ENCODE measurements at regions not wholly inside any gene's neighbourhood (a gene's known extent, or its start where the extent isn't known, plus 50 kb on each side); places are given as distances from the start of the nearest gene placed in this dataset.

- TF ChIP-seq CTCF (CRISPR knock-in tag; IDR thresholded peaks at IDR 0.05) (no peak), ZBTB26 (CRISPR knock-in tag; IDR thresholded peaks at IDR 0.05; ENCODE audit: borderline replicate concordance) (no peak), ZNF232 (CRISPR knock-in tag; IDR thresholded peaks at IDR 0.05; ENCODE audit: borderline replicate concordance) (no peak), PHF8 (CRISPR knock-in tag; IDR thresholded peaks at IDR 0.05) (no peak), TFAP4 (IDR thresholded peaks at IDR 0.05; ENCODE audit: borderline replicate concordance, low read depth) (no peak), AFF4 (CRISPR knock-in tag; IDR thresholded peaks at IDR 0.05) (no peak)
Measured at GRCh38 chr11:123247496-123247799, 52.4 kb upstream of the CLMP start.

All from HepG2 (cell line).